ENCODE measurements at regions not wholly inside any gene's neighbourhood (a gene's known extent, or its start where the extent isn't known, plus 50 kb on each side); places are given as distances from the start of the nearest gene placed in this dataset.

- TF ChIP-seq POLR2A (IDR thresholded peaks at IDR 0.05; ENCODE audit: low read depth, low read length) (no peak), POLR2AphosphoS5 (IDR thresholded peaks at IDR 0.05; ENCODE audit: low read depth, low read length) (no peak), TAF1 (IDR thresholded peaks at IDR 0.05; ENCODE audit: borderline replicate concordance, low read depth, low read length) (no peak)
Measured at GRCh38 chr4:85391071-85391470, 83.9 kb upstream of the ARHGAP24 start.

All from GM12892 (cell line).